Anterior cingulate cortex (tissue), 58 donors: ENCODE measurements at regions not wholly inside any gene's neighbourhood (a gene's known extent, or its start where the extent isn't known, plus 50 kb on each side); places are given as distances from the start of the nearest gene placed in this dataset.
"Not testable (repeated sequence)": the region's sequence is repeated elsewhere in the genome, so short reads cannot be mapped to it uniquely, and the experiment has no call there.

ENCODE experiments used
- DNase-seq, 58 donors: peaks; one replicate each; lab custom pipeline; 2025; lab: John Stamatoyannopoulos, UW

GRCh38 chr10:62492870-62493180, 118.7 kb downstream of the ZNF365 start:
- DNase-seq, result no peak

- no peak for DNase-seq
These were observed 122.8 kb downstream of the ZNF365 start for GRCh38 chr10:62496925-62497324.

GRCh38 chr10:62498271-62498670, 124.1 kb downstream of the ZNF365 start:
- DNase-seq, result no peak

GRCh38 chr10:62500116-62500515, 125.9 kb downstream of the ZNF365 start:
- not testable (repeated sequence) for DNase-seq

GRCh38 chr10:62501547-62501946, 127.4 kb downstream of the ZNF365 start:
- no peak for DNase-seq

- no peak for DNase-seq
These were observed 128.9 kb downstream of the ZNF365 start for GRCh38 chr10:62502995-62503613.

GRCh38 chr10:62503872-62504271, 129.7 kb downstream of the ZNF365 start:
- DNase-seq, result no peak

GRCh38 chr10:62506371-62506770, 132.2 kb downstream of the ZNF365 start:
- DNase-seq, result no peak

- DNase-seq, result no peak
These were observed 137.1 kb downstream of the ZNF365 start for GRCh38 chr10:62511238-62511637.

- DNase-seq, result no peak
These were observed 137.5 kb downstream of the ZNF365 start for GRCh38 chr10:62511656-62512055.

GRCh38 chr10:62512732-62513475, 138.7 kb downstream of the ZNF365 start:
- no peak for DNase-seq

- no peak for DNase-seq
These were observed 140.0 kb downstream of the ZNF365 start for GRCh38 chr10:62514079-62514693.

GRCh38 chr10:62517252-62517651, 143.1 kb downstream of the ZNF365 start:
- no peak for DNase-seq

GRCh38 chr10:62527019-62527827, 153.1 kb downstream of the ZNF365 start:
- DNase-seq, result no peak

- DNase-seq, result no peak
These were observed 154.3 kb downstream of the ZNF365 start for GRCh38 chr10:62528441-62528840.

- no peak for DNase-seq
These were observed 155.2 kb downstream of the ZNF365 start for GRCh38 chr10:62529396-62529795.

GRCh38 chr10:62534031-62534430, 159.9 kb downstream of the ZNF365 start:
- DNase-seq, result no peak

- no peak for DNase-seq
These were observed 164.4 kb downstream of the ZNF365 start for GRCh38 chr10:62538606-62539005.

GRCh38 chr10:62540389-62540788, 166.2 kb downstream of the ZNF365 start:
- DNase-seq, result no peak

GRCh38 chr10:62541811-62542210, 167.6 kb downstream of the ZNF365 start:
- DNase-seq, result no peak
